Stomach (tissue), 4 donors: ENCODE measurements at regions not wholly inside any gene's neighbourhood (a gene's known extent, or its start where the extent isn't known, plus 50 kb on each side); places are given as distances from the start of the nearest gene placed in this dataset.

Source experiments
- EP300 ChIP-seq: sonication (generic); formaldehyde crosslinking; IDR thresholded peaks from one replicate; pipeline ENCODE4 v1.6.1; 2017; ENCODE audit warnings: antibody characterized with exemption
- POLR2A ChIP-seq, 4 donors: fragments of 450-650 bp; IDR thresholded peaks; one replicate each; pipeline ENCODE4 v1.6.1; 2016; ENCODE audit warnings: antibody characterized with exemption in 4 of 4, control low read depth in 2 of 4, mild to moderate bottlenecking in 1 of 4, moderate library complexity in 1 of 4
- POLR2AphosphoS5 ChIP-seq, 3 donors: sonication (generic); formaldehyde crosslinking; IDR thresholded peaks; one replicate each; pipeline ENCODE4 v1.6.1; 2016; ENCODE audit warnings: antibody characterized with exemption in 3 of 3
- TF ChIP-seq, protein P1 (sequence below), 7 experiments: fragments of 450-650 bp in 4 of 7; fragments of 200-600 bp in 3 of 7; sonication (generic) in 3 of 7; IDR thresholded peaks; one replicate each; pipeline ENCODE4 v1.5.1; 2016 to 2019; ENCODE audit warnings: antibody characterized with exemption in 7 of 7, control low read depth in 2 of 7, mild to moderate bottlenecking in 1 of 7

DNA sequence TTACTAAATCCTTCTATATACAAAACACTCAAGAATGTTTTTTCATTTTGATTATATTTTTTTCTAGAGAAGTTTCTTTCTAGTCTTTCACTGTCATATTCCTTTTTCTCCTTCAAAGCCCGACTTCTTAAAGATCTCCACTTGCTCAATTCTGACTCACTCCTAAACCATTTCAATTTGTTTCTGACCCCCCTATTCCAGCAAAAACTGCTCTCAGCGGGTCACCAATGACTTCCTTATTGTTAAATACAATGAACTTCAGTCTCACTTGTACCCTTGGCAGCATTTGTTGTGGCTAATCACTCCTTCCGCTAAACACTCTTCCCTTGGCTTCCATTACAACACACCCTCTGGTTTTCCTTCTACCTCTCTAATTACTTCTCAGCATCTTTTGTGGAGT, 111.1 kb upstream of the RBBP8 start:
- TF ChIP-seq EP300 (no peak), POLR2AphosphoS5 (IDR thresholded peaks at IDR 0.05) (no peak), POLR2A (IDR thresholded peaks at IDR 0.05) (no peak)
- TF ChIP-seq, protein P1, sequence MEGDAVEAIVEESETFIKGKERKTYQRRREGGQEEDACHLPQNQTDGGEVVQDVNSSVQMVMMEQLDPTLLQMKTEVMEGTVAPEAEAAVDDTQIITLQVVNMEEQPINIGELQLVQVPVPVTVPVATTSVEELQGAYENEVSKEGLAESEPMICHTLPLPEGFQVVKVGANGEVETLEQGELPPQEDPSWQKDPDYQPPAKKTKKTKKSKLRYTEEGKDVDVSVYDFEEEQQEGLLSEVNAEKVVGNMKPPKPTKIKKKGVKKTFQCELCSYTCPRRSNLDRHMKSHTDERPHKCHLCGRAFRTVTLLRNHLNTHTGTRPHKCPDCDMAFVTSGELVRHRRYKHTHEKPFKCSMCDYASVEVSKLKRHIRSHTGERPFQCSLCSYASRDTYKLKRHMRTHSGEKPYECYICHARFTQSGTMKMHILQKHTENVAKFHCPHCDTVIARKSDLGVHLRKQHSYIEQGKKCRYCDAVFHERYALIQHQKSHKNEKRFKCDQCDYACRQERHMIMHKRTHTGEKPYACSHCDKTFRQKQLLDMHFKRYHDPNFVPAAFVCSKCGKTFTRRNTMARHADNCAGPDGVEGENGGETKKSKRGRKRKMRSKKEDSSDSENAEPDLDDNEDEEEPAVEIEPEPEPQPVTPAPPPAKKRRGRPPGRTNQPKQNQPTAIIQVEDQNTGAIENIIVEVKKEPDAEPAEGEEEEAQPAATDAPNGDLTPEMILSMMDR (IDR thresholded peaks at IDR 0.05) = no peak
